ENCODE measurements at regions not wholly inside any gene's neighbourhood (a gene's known extent, or its start where the extent isn't known, plus 50 kb on each side); places are given as distances from the start of the nearest gene placed in this dataset.

- Histone ChIP-seq H3K9me2 (replicated peaks; ENCODE audit: control insufficient read depth, low read length) (no peaks in the 10 kb centered on the region), H3K4me1 (ENCODE audit: control insufficient read depth, low read length) (no peaks in the 10 kb centered on the region), H3K9me3 (ENCODE audit: control insufficient read depth, insufficient read depth, low read length) (no peaks in the 10 kb centered on the region), H3F3A (ENCODE audit: control insufficient read depth, insufficient read depth) (no peaks in the 10 kb centered on the region), H3K79me2 (ENCODE audit: control insufficient read depth, low read length) (no peaks in the 10 kb centered on the region), H3K27me3 (ENCODE audit: control insufficient read depth, low read length) (no peaks in the 10 kb centered on the region), H3K4me2 (ENCODE audit: low read length) (no peak overlapping the region), H4K20me1 (ENCODE audit: control insufficient read depth, insufficient read depth, low read depth, low read length) (no peaks in the 10 kb centered on the region), H3K4me3 (ENCODE audit: low read length) (no peak overlapping the region), H3K36me3 (ENCODE audit: control insufficient read depth, low read length) (no peaks in the 10 kb centered on the region), H3K27ac (ENCODE audit: low read depth, low read length) (no peak overlapping the region)
- TF ChIP-seq CTCF (IDR thresholded peaks at IDR 0.05; ENCODE audit: low read depth, low read length, poor library complexity, severe bottlenecking) (no peak), EZH2phosphoT487 (IDR thresholded peaks at IDR 0.05; ENCODE audit: borderline replicate concordance, low read length) (no peak)
Measured at GRCh38 chr11:19656140-19656541, 56.5 kb upstream of the NAV2 start.

- Histone ChIP-seq H3K27ac (ENCODE audit: low read depth, low read length) (no peak overlapping the region), H3K36me3 (ENCODE audit: control insufficient read depth, low read length) (no peaks in the 10 kb centered on the region), H4K20me1 (ENCODE audit: control insufficient read depth, insufficient read depth, low read depth, low read length) (no peaks in the 10 kb centered on the region), H3F3A (ENCODE audit: control insufficient read depth, insufficient read depth) (no peaks in the 10 kb centered on the region), H3K27me3 (ENCODE audit: control insufficient read depth, low read length) (no peaks in the 10 kb centered on the region), H3K4me3 (ENCODE audit: low read length) (no peak overlapping the region), H3K4me1 (ENCODE audit: control insufficient read depth, low read length) (no peaks in the 10 kb centered on the region), H3K9me3 (ENCODE audit: control insufficient read depth, insufficient read depth, low read length) (no peaks in the 10 kb centered on the region), H3K9me2 (replicated peaks; ENCODE audit: control insufficient read depth, low read length) (no peaks in the 10 kb centered on the region), H3K79me2 (ENCODE audit: control insufficient read depth, low read length) (no peaks in the 10 kb centered on the region), H3K4me2 (ENCODE audit: low read length) (no peak overlapping the region)
- TF ChIP-seq EZH2phosphoT487 (IDR thresholded peaks at IDR 0.05; ENCODE audit: borderline replicate concordance, low read length) (no peak), CTCF (IDR thresholded peaks at IDR 0.05; ENCODE audit: low read depth, low read length, poor library complexity, severe bottlenecking) (no peak)
Measured at GRCh38 chr11:19652623-19653375, 59.8 kb upstream of the NAV2 start.

GRCh38 chr11:19651653-19652052 is 61.0 kb upstream of the NAV2 start:
- H3F3A ChIP-seq (ENCODE audit: control insufficient read depth, insufficient read depth), result no peaks in the 10 kb centered on the region
- H3K36me3 ChIP-seq (ENCODE audit: control insufficient read depth, low read length), result no peaks in the 10 kb centered on the region
- TF ChIP-seq EZH2phosphoT487 (IDR thresholded peaks at IDR 0.05; ENCODE audit: borderline replicate concordance, low read length), result no peak
- no peak for TF ChIP-seq CTCF (IDR thresholded peaks at IDR 0.05; ENCODE audit: low read depth, low read length, poor library complexity, severe bottlenecking)
- no peaks in the 10 kb centered on the region for H3K9me3 ChIP-seq (ENCODE audit: control insufficient read depth, insufficient read depth, low read length)
- no peaks in the 10 kb centered on the region for H3K4me1 ChIP-seq (ENCODE audit: control insufficient read depth, low read length)
- H3K27ac ChIP-seq (ENCODE audit: low read depth, low read length), result no peak overlapping the region
- H3K4me3 ChIP-seq (ENCODE audit: low read length), result no peak overlapping the region
- no peaks in the 10 kb centered on the region for H4K20me1 ChIP-seq (ENCODE audit: control insufficient read depth, insufficient read depth, low read depth, low read length)
- H3K27me3 ChIP-seq (ENCODE audit: control insufficient read depth, low read length), result peaks cover 2% of the 10 kb centered on the region; the same call in 1 of the 2 replicates
- no peaks in the 10 kb centered on the region for H3K79me2 ChIP-seq (ENCODE audit: control insufficient read depth, low read length)
- H3K4me2 ChIP-seq (ENCODE audit: low read length), result no peak overlapping the region
- no peaks in the 10 kb centered on the region for H3K9me2 ChIP-seq (replicated peaks; ENCODE audit: control insufficient read depth, low read length)
